GM19043 (cell line): ENCODE measurements at regions not wholly inside any gene's neighbourhood (a gene's known extent, or its start where the extent isn't known, plus 50 kb on each side); places are given as distances from the start of the nearest gene placed in this dataset.

Experiments used
- ATAC-seq: cut with Tn5 transposase; IDR thresholded peaks from one replicate; pipeline ENCODE4 v1.9.1; 2021; ENCODE audit warnings: low read depth; ENCODE audit not compliant: unreplicated experiment

- no peak for ATAC-seq
Measured at GRCh38 chr22:49367041-49367697, 460.5 kb downstream of the BRD1 start.

DNA sequence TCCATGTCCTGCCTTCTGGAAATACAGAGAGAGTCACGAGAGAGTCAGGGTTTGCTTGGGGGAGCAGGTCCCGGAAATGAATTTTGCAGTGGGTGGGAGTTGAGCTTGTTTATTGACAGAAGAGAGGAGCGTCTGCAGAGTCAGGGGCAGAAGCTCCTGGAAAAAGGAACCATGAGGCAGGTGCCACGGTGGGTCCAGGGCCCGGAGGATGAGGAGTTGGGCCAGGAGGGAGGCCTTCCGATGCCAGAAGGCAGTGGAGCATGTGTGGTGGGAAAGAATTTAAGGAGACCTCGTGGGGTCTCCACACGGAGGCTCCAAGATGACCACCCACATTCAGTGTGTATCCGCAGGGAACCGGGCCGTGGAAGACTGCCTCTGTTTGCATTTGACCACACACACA lies 461.2 kb downstream of the BRD1 start:
- ATAC-seq, result no peak

DNA sequence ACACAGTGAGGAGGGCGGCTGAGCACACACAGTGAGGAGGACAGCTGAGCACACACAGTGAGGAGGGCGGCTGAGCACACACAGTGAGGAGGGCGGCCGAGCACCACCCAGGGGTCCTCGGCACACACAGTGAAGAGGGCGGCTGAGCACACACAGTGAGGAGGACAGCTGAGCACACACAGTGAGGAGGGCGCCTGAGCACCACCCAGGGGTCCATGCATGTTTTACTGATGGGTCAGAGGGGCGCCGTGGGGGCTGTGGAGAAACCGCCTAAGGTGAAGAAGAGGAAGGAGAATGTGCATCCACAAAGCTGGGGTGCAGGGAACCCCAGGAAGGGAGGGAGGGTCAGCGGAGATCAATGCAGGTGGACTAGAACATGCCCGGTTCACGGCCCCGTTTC lies 461.8 kb downstream of the BRD1 start:
- ATAC-seq, result no peak

- ATAC-seq, result no peak
Measured at GRCh38 chr22:49365191-49365837, 462.4 kb downstream of the BRD1 start.

GRCh38 chr22:49364398-49364797 lies 463.3 kb downstream of the BRD1 start:
- no peak for ATAC-seq

DNA sequence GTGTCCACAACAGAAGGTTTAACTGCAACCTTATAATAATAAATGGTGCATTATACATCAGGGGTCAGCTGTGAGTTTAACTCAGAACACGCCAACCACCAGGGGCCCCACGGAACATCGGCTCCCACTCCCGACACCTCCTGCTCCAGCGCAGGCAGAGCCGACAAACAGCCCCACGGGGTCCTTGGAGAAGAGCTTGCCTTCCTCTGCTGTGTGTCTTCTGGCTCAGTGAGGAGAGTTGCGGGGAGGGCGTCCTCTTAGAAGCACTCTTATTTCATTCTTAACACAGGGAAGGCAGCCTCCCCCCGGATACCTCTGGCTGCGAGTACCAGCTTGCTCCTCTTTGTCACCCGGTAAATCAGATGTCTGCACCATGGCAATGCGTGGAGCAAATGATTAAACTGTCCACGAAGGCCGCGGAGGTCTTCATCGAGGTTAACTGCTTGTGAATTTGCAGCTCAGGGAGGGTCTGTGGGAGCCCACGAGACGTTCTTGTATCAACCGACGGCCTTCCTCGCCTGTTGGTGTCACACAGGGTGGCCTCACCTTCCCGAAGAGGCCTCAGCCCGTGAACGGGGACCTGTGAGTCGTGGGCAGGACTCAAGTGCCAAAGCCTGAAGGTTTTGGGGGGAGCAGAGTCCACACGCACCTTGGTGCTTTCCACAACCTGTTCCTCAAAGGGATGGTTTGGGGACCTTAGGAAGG lies 464.0 kb downstream of the BRD1 start:
- no peak for ATAC-seq

- ATAC-seq, result no peak
Measured at GRCh38 chr22:49362211-49362839, 465.3 kb downstream of the BRD1 start.

GRCh38 chr22:49361164-49361563 lies 466.5 kb downstream of the BRD1 start:
- ATAC-seq, result no peak

GRCh38 chr22:49360746-49361145 lies 466.9 kb downstream of the BRD1 start:
- no peak for ATAC-seq

- no peak for ATAC-seq
Measured at GRCh38 chr22:49359076-49359475, 468.6 kb downstream of the BRD1 start.

GRCh38 chr22:49357661-49358440 lies 469.8 kb downstream of the BRD1 start:
- no peak for ATAC-seq

- no peak for ATAC-seq
Measured at GRCh38 chr22:49356428-49356827, 471.2 kb downstream of the BRD1 start.

DNA sequence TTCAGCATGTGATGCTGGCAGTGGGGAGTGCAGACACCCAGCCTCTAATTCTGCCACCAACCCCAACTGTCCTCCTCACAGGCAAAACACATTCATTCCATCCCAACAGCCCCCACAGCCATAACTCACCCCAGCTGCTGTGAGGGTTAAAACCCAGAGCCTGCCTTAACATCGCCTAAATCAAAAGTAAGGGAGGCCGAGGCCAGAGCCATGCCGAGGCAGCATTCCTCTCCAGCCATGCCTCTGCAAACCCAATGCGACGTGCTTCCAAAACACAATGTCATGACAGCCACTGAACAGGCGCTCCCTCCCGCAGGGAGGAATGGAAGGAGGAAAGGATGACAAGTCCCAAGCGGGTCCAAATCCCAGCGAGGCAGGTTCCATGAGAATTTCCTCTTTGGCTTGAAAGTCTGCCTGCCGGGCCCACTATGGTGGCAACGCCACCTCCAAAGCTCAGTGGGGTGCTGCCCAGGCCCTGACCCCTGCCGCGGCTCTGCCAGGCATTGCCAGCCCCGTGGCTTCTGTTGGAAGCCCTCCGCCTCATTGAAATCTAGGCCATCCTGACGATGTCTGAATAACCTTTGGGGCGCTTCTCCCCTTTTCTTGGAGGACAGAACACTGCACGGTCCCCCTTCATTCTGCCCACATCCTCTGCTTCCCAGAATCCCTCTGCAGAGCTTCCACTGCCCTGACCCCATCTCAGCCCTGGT lies 472.3 kb downstream of the BRD1 start:
- no peak for ATAC-seq

- no peak for ATAC-seq
Measured at GRCh38 chr22:49354516-49355210, 473.0 kb downstream of the BRD1 start.

GRCh38 chr22:49353235-49353634 lies 474.4 kb downstream of the BRD1 start:
- ATAC-seq, result no peak

GRCh38 chr22:49352361-49353169 lies 475.1 kb downstream of the BRD1 start:
- no peak for ATAC-seq

DNA sequence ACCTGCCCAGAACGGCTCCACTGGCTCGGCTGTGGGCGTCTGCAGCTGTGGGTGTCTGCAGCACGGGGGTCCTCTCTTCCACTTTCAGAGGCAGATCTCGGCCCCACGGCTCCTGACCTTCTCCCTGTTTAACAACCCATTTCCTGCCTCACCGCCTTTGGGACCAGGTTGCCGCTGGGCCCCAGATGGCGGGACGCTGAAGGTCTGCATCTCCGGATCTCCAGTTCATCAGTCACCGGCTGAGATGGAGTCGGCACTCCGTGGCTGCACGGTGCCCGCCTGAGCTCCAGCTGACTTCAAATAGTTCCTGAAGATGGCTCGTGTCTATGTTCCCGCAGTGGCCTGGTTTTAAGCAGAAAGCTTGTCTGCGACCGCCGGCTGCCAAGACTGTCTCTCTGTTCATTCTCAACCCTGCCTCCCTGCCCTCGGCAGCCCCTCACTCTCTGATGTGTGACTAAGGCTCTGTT lies 475.9 kb downstream of the BRD1 start:
- ATAC-seq, result no peak

- no peak for ATAC-seq
Measured at GRCh38 chr22:49350441-49351121, 477.1 kb downstream of the BRD1 start.
